ENCODE measurements at regions not wholly inside any gene's neighbourhood (a gene's known extent, or its start where the extent isn't known, plus 50 kb on each side); places are given as distances from the start of the nearest gene placed in this dataset.

DNA sequence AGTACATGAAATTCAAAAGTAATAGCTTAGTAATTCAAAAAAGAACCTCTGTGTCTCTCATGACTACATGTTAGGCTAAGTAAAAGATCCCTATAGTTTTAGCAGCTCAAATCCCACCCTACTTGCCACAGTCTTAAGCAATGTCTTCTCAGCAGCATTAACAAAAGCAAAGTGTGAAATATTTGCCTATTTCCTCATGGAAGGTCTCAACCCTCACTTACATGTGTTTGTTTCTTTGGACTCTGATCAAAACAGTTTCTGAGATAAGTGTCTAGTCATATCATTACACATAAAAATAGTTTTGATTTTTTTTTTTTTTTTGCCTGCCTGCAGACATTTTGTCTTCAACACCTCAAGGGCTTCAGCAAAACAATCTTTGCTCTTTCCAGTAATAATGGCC is 310.5 kb downstream of the CETN3 start:
- Histone ChIP-seq H3K27me3 (ENCODE audit: control insufficient read depth in 3 of 3, insufficient read depth in 3 of 3, low read length in 2 of 3) (no peaks in the 10 kb centered on the region), H3K9me3 (ENCODE audit: control insufficient read depth in 4 of 4, insufficient read depth in 3 of 4, low read length in 3 of 4) (no peaks in the 10 kb centered on the region), H3K4me3 (no peak overlapping the region), H3K9ac (ENCODE audit: insufficient read depth in 1 of 2, low read length in 2 of 2) (no peak overlapping the region), H3K36me3 (ENCODE audit: control insufficient read depth in 4 of 4, insufficient read depth in 4 of 4, low read length in 4 of 4) (no peaks in the 10 kb centered on the region), H3K4me1 (ENCODE audit: control insufficient read depth in 5 of 5, insufficient read depth in 5 of 5, low read length in 5 of 5) (peaks cover 0 to 16% (median 0%) of the 10 kb centered on the region in 5 donors), H3K27ac (ENCODE audit: low read depth in 1 of 2, low read length in 1 of 2) (no peak overlapping the region)
- no peak for ATAC-seq (ENCODE audit: insufficient read depth, low FRiP score)
- TF ChIP-seq, protein P1, sequence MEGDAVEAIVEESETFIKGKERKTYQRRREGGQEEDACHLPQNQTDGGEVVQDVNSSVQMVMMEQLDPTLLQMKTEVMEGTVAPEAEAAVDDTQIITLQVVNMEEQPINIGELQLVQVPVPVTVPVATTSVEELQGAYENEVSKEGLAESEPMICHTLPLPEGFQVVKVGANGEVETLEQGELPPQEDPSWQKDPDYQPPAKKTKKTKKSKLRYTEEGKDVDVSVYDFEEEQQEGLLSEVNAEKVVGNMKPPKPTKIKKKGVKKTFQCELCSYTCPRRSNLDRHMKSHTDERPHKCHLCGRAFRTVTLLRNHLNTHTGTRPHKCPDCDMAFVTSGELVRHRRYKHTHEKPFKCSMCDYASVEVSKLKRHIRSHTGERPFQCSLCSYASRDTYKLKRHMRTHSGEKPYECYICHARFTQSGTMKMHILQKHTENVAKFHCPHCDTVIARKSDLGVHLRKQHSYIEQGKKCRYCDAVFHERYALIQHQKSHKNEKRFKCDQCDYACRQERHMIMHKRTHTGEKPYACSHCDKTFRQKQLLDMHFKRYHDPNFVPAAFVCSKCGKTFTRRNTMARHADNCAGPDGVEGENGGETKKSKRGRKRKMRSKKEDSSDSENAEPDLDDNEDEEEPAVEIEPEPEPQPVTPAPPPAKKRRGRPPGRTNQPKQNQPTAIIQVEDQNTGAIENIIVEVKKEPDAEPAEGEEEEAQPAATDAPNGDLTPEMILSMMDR (IDR thresholded peaks at IDR 0.05; ENCODE audit: control extremely low read depth, extremely low read depth) = no peak
- DNase-seq = peak in 2 of 3 donors; percentile 66 to 73

DNA sequence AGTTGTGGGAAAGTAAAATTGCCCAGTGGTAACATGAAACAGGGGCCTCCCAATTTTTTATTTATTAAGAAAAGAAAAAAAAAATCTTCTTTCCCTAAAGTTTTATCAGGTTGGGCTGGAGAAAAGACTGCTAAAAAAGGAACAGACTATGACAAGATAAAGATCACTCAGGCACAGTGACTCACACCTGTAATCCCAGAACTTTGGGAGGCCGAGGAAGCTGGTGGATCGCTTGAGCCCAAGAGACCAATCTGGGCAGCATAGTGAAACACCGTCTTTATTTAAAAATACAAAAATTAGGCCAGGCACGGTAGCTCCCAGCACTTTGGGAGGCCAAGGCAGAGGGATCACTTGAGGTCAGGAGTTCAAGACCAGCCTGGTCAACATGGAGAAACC is 312.5 kb downstream of the CETN3 start:
- Histone ChIP-seq H3K9me3 (ENCODE audit: control insufficient read depth in 4 of 4, insufficient read depth in 3 of 4, low read length in 3 of 4) (no peaks in the 10 kb centered on the region), H3K9ac (ENCODE audit: insufficient read depth in 1 of 2, low read length in 2 of 2) (no peak overlapping the region), H3K4me1 (ENCODE audit: control insufficient read depth in 5 of 5, insufficient read depth in 5 of 5, low read length in 5 of 5) (peaks cover 0 to 19% (median 0%) of the 10 kb centered on the region in 5 donors), H3K4me3 (no peak overlapping the region), H3K27ac (ENCODE audit: low read depth in 1 of 2, low read length in 1 of 2) (no peak overlapping the region), H3K27me3 (ENCODE audit: control insufficient read depth in 3 of 3, insufficient read depth in 3 of 3, low read length in 2 of 3) (no peaks in the 10 kb centered on the region), H3K36me3 (ENCODE audit: control insufficient read depth in 4 of 4, insufficient read depth in 4 of 4, low read length in 4 of 4) (no peaks in the 10 kb centered on the region)
- 96 to 98% methylated on average over 4 of the region's 4 CpGs for WGBS, 2 donors
- ATAC-seq (ENCODE audit: insufficient read depth, low FRiP score) (no peak), DNase-seq (no peak)
- TF ChIP-seq, protein P1 (IDR thresholded peaks at IDR 0.05; ENCODE audit: control extremely low read depth, extremely low read depth) = no peak

DNA sequence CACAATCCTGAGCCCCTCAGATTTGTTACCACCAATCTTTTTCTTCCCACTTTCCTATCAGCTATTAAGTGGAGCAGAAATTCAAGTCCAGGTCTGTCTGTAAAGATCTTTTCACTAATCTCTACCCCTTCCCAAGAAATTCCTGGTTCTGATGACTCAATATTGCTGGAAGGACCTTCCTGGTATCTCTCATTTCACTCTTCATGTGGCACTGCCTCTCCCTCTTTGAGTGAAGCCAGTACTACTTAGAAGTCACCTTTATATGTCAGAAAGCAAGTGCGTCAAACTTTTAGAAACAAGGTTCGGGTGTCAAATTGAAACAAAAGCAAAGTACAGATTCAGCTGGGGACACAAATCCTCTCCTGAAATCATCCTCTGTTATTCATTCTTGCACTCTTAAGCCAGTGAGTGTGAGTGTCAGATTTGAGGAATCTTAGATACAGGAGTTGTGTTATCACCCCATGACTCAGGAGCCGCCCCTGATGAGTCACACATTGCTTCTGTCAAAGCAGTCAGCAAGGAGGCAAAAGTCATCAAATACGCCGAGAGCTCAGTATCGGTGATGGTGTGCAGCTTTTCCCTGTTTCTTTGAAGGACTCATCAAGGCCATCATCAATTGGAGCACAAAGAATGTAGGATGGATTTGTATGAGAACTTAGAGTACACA is 313.0 kb downstream of the CETN3 start:
- Histone ChIP-seq H3K36me3 (ENCODE audit: control insufficient read depth in 4 of 4, insufficient read depth in 4 of 4, low read length in 4 of 4) (no peaks in the 10 kb centered on the region), H3K9ac (ENCODE audit: insufficient read depth in 1 of 2, low read length in 2 of 2) (no peak overlapping the region), H3K27me3 (ENCODE audit: control insufficient read depth in 3 of 3, insufficient read depth in 3 of 3, low read length in 2 of 3) (no peaks in the 10 kb centered on the region), H3K4me1 (ENCODE audit: control insufficient read depth in 5 of 5, insufficient read depth in 5 of 5, low read length in 5 of 5) (peaks cover 0 to 19% (median 0%) of the 10 kb centered on the region in 5 donors), H3K27ac (ENCODE audit: low read depth in 1 of 2, low read length in 1 of 2) (no peak overlapping the region), H3K4me3 (no peak overlapping the region), H3K9me3 (ENCODE audit: control insufficient read depth in 4 of 4, insufficient read depth in 3 of 4, low read length in 3 of 4) (no peaks in the 10 kb centered on the region)
- DNase-seq (peak in 2 of 3 donors; percentile 10 to 34), ATAC-seq (ENCODE audit: insufficient read depth, low FRiP score) (no peak)
- WGBS, 2 donors = 81 to 85% methylated on average over 6 of the region's 6 CpGs
- TF ChIP-seq, protein P1 (IDR thresholded peaks at IDR 0.05; ENCODE audit: control extremely low read depth, extremely low read depth) = no peak

All from lung (tissue), 11 donors.